Cardiac fibroblast (primary cell): ENCODE measurements at regions not wholly inside any gene's neighbourhood (a gene's known extent, or its start where the extent isn't known, plus 50 kb on each side); places are given as distances from the start of the nearest gene placed in this dataset.

ENCODE experiments used
- DNase-seq, 2 donors: peaks; one replicate each; pipeline versions ENCODE4 v3.0.0 to v3.0.0-alpha.2; 2010; ENCODE audit warnings: low read depth in 2 of 2
- H3K4me3 ChIP-seq, 2 donors: replicated peaks in 1 of 2; 1 replicate in 1 of 2; 2 replicates in 1 of 2; pipeline ENCODE4 v1.5.1; 2011; ENCODE audit warnings: low read depth in 2 of 2, low read length in 2 of 2, mild to moderate bottlenecking in 2 of 2, moderate library complexity in 1 of 2
- TF ChIP-seq, protein P1 (sequence below): IDR thresholded peaks from one replicate; pipeline ENCODE4 v1.5.1; 2011; ENCODE audit warnings: low read depth, mild to moderate bottlenecking, low read length, inconsistent platforms

GRCh38 chr7:73963252-73963822 lies 64.6 kb upstream of the ELN start:
- DNase-seq, result no peak
- H3K4me3 ChIP-seq, result no peak overlapping the region
- TF ChIP-seq, protein P1, sequence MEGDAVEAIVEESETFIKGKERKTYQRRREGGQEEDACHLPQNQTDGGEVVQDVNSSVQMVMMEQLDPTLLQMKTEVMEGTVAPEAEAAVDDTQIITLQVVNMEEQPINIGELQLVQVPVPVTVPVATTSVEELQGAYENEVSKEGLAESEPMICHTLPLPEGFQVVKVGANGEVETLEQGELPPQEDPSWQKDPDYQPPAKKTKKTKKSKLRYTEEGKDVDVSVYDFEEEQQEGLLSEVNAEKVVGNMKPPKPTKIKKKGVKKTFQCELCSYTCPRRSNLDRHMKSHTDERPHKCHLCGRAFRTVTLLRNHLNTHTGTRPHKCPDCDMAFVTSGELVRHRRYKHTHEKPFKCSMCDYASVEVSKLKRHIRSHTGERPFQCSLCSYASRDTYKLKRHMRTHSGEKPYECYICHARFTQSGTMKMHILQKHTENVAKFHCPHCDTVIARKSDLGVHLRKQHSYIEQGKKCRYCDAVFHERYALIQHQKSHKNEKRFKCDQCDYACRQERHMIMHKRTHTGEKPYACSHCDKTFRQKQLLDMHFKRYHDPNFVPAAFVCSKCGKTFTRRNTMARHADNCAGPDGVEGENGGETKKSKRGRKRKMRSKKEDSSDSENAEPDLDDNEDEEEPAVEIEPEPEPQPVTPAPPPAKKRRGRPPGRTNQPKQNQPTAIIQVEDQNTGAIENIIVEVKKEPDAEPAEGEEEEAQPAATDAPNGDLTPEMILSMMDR, result no peak

DNA sequence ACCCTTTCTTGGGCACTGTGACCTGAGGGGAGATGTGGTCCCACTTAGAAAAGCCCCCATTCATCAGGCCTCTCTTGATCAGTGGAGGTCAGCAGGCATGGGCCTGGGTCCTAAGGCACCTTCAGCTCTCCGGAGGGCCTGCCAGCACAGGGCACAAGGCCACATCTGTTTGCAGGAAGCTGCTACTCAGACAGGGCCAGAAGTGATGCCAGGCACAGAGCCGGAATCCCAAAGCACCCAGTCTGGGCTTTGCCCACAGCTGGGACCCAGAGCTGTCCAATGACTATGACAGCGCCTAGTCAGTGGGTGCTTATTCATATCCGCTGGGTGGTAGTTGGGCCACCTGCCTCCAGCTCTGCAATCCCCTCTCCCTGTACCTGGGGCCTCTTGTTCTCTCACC lies 63.2 kb upstream of the ELN start:
- TF ChIP-seq, protein P1, result no peak
- no peak for DNase-seq

DNA sequence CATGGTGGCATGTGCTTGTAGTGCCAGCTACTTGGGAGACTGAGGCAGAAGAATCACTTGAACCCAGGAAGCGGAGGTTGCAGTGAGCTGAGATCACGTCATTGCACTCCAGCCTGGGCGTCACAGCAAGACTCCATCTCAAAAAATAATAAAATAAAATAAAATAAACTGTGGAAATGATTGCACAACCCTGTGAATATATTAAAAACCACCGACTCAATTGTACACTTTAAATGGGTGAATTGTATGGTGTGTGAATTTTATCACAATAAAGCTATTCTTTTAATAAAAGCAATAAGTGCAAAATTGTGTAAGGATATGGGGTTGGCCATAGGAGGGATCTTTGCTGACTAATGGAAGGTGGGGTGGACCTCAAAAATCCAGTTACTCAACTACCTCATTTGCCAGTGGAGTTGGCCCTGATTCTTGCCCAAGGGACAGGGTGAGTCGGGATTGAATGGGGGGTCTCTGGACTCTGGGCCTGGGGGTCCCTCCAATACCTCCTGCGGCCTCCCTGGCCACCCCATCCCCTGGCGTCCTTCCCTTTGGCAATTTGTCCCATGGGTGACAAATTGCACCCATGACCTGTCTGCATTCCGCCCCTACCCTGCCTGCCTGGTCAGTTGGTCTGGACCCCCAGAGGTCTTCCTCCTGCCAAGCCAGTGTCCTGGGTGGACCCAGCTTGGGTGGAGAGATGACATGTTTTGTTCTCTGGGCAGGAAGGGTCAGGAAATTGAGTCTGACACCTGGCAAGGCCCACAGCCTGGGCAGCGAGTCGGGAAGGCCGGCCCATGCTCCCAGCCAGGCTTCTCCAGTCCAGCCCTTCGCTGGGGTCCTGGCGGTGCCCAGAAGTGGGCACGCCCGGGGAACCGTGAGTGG lies 61.7 kb upstream of the ELN start:
- no peak for DNase-seq
- no peak overlapping the region for H3K4me3 ChIP-seq
- TF ChIP-seq, protein P1, result no peak

More for the DNA sequence above, 63.2 kb upstream of the ELN start:
- H3K4me3 ChIP-seq, result no peak overlapping the region

- H3K4me3 ChIP-seq, result no peak overlapping the region
- TF ChIP-seq, protein P1, result no peak
- no peak for DNase-seq
These were observed 60.8 kb upstream of the ELN start for GRCh38 chr7:73966941-73967831.

DNA sequence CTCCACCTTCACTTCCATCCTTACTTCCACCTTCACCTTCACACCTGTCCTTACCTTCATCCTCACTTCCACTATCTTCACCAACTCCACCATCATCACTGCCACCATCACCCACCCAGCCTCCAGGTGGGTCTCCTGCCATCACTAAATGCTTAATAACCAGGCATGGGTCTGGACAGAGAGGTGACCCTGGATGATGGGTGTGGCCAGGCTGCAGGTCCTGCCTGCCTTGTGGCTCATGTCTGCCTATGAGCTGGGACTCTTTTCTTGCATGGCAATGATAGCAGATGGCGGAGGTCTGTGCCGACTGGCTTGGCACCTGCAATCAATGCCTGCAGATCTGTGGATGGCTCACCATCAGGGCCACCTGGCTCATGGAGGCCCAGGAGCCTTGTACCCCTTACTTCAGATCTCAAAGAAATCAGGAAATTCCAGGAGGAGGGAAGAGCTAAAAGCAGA lies 60.1 kb upstream of the ELN start:
- no peak overlapping the region for H3K4me3 ChIP-seq
- TF ChIP-seq, protein P1, result no peak
- DNase-seq, result no peak

DNA sequence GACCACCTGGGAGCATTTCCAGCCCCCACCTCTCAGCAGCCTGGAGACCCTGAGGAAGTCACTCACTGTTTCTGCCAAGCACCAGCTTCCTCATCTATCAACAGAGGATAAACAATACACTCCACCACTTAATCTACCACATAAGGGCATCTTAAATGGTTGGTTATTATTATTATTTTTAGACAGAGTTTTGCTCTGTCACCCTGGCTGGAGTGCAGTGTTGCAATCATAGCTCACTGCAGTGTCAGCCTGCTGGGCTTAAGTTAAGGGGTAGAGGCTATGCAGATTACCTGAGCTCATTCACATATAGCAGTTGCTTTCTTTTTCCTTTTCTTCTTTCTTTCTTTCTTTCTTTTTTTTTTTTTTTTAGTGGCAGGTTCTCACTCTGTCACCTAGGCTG lies 59.5 kb upstream of the ELN start:
- no peak for DNase-seq
- no peak overlapping the region for H3K4me3 ChIP-seq
- TF ChIP-seq, protein P1, result no peak
